GM12891 (cell line): ENCODE measurements at regions not wholly inside any gene's neighbourhood (a gene's known extent, or its start where the extent isn't known, plus 50 kb on each side); places are given as distances from the start of the nearest gene placed in this dataset.
A peak's percentile ranks its signal among the peaks of the same experiment; 100 is the strongest.
"Not testable (repeated sequence)": the region's sequence is repeated elsewhere in the genome, so short reads cannot be mapped to it uniquely, and the experiment has no call there.

Source experiments
- DNase-seq: peaks from one replicate; pipeline ENCODE4 v3.0.0; 2011; ENCODE audit warnings: low spot score; ENCODE audit not compliant: insufficient read length
- FAIRE-seq: peaks from 2 replicates; lab custom pipeline; 2011; peaks lifted over from hg19 to GRCh38; lab: Jason Lieb, UNC
- PAX5 ChIP-seq: IDR thresholded peaks from 2 replicates; pipeline ENCODE4 v1.6.1; 2011; ENCODE audit warnings: low read length, moderate library complexity, mild to moderate bottlenecking; ENCODE audit not compliant: insufficient read depth, severe bottlenecking
- POLR2A ChIP-seq: IDR thresholded peaks from 2 replicates; pipeline ENCODE4 v1.6.1; 2011; ENCODE audit warnings: low read depth, low read length, control low read depth
- POLR2AphosphoS5 ChIP-seq: IDR thresholded peaks from 2 replicates; pipeline ENCODE4 v1.6.1; 2011; ENCODE audit warnings: low read depth, low read length, control low read depth
- POU2F2 ChIP-seq: IDR thresholded peaks from 2 replicates; pipeline ENCODE4 v1.6.1; 2011; ENCODE audit warnings: low read depth, mild to moderate bottlenecking, control low read depth, low read length, moderate library complexity
- SPI1 ChIP-seq: IDR thresholded peaks from 2 replicates; pipeline ENCODE4 v1.6.1; 2011; ENCODE audit warnings: low read depth, low read length, control low read depth
- TAF1 ChIP-seq: IDR thresholded peaks from 2 replicates; pipeline ENCODE4 v1.6.1; 2011; ENCODE audit warnings: low read depth, low read length, control low read depth

- TF ChIP-seq POLR2AphosphoS5 (no peak), SPI1 (0 out of 2 replicates have a peak, but pooled peaks have one; percentile 1)
- FAIRE-seq: peak; percentile 75
- no peak for DNase-seq
Observed at GRCh38 chr6:90463359-90463758, 123.5 kb downstream of the MAP3K7 start.

GRCh38 chr6:90462102-90462501 lies 124.8 kb downstream of the MAP3K7 start:
- no peak for FAIRE-seq
- no peak for DNase-seq
- TF ChIP-seq PAX5 (no peak), POU2F2 (no peak), TAF1 (no peak), SPI1 (no peak), POLR2AphosphoS5 (no peak), POLR2A (no peak)

GRCh38 chr6:90461383-90461782 lies 125.5 kb downstream of the MAP3K7 start:
- TF ChIP-seq SPI1 (no peak), POU2F2 (no peak), POLR2A (no peak), TAF1 (no peak), POLR2AphosphoS5 (no peak), PAX5 (no peak)
- DNase-seq: no peak
- no peak for FAIRE-seq

GRCh38 chr6:90460051-90460450 lies 126.8 kb downstream of the MAP3K7 start:
- TF ChIP-seq TAF1 (no peak), SPI1 (no peak), POU2F2 (no peak), POLR2A (no peak), PAX5 (no peak), POLR2AphosphoS5 (no peak)
- DNase-seq: no peak
- no peak for FAIRE-seq

GRCh38 chr6:90459225-90459758 lies 127.6 kb downstream of the MAP3K7 start:
- FAIRE-seq (no peak), DNase-seq (no peak)
- TF ChIP-seq SPI1 (no peak), POLR2AphosphoS5 (no peak), POLR2A (no peak), PAX5 (no peak), TAF1 (no peak), POU2F2 (no peak)

GRCh38 chr6:90458353-90459224 lies 128.3 kb downstream of the MAP3K7 start:
- DNase-seq: no peak
- TF ChIP-seq POLR2A: no peak
- no peak for TF ChIP-seq POLR2AphosphoS5
- TF ChIP-seq TAF1: no peak
- TF ChIP-seq POU2F2: no peak
- no peak for TF ChIP-seq PAX5
- TF ChIP-seq SPI1: no peak
- no peak for FAIRE-seq

GRCh38 chr6:90457867-90458259 lies 129.0 kb downstream of the MAP3K7 start:
- FAIRE-seq (no peak), DNase-seq (no peak)
- TF ChIP-seq POLR2AphosphoS5: no peak
- no peak for TF ChIP-seq SPI1
- no peak for TF ChIP-seq PAX5
- TF ChIP-seq TAF1: no peak
- no peak for TF ChIP-seq POU2F2

- DNase-seq, FAIRE-seq: not testable (repeated sequence)
Observed at GRCh38 chr6:90456997-90457866, 129.6 kb downstream of the MAP3K7 start.

- FAIRE-seq (no peak), DNase-seq (no peak)
Observed at GRCh38 chr6:90456001-90456400, 130.9 kb downstream of the MAP3K7 start.

GRCh38 chr6:90454836-90455427 lies 131.9 kb downstream of the MAP3K7 start:
- TF ChIP-seq TAF1: no peak
- DNase-seq: no peak
- no peak for FAIRE-seq

More at GRCh38 chr6:90456001-90456400, 130.9 kb downstream of the MAP3K7 start:
- TF ChIP-seq POLR2A: no peak
- no peak for TF ChIP-seq SPI1
- no peak for TF ChIP-seq PAX5
- no peak for TF ChIP-seq POLR2AphosphoS5
- no peak for TF ChIP-seq TAF1
- TF ChIP-seq POU2F2: no peak
